Kidney epithelial cell (primary cell): ENCODE measurements at regions not wholly inside any gene's neighbourhood (a gene's known extent, or its start where the extent isn't known, plus 50 kb on each side); places are given as distances from the start of the nearest gene placed in this dataset.

Source experiments
- DNase-seq: peaks from one replicate; pipeline ENCODE4 v3.0.0-alpha.2; 2010; ENCODE audit warnings: low read depth
- H3K27me3 ChIP-seq: 2 replicates; pipeline ENCODE4 v1.6.0; 2011; ENCODE audit warnings: low read length; ENCODE audit not compliant: control insufficient read depth, insufficient read depth
- H3K36me3 ChIP-seq: 2 replicates; pipeline ENCODE4 v1.5.1; 2011; ENCODE audit warnings: low read length; ENCODE audit not compliant: control insufficient read depth, insufficient read depth
- H3K4me3 ChIP-seq: 2 replicates; pipeline ENCODE4 v1.5.1; 2011; ENCODE audit warnings: low read depth, mild to moderate bottlenecking, control low read depth, low read length
- CTCF ChIP-seq: IDR thresholded peaks from 2 replicates; pipeline ENCODE4 v1.5.1; 2011; ENCODE audit warnings: mild to moderate bottlenecking, moderate library complexity, low read length, control low read depth, inconsistent platforms; ENCODE audit not compliant: insufficient read depth, poor library complexity, severe bottlenecking

DNA sequence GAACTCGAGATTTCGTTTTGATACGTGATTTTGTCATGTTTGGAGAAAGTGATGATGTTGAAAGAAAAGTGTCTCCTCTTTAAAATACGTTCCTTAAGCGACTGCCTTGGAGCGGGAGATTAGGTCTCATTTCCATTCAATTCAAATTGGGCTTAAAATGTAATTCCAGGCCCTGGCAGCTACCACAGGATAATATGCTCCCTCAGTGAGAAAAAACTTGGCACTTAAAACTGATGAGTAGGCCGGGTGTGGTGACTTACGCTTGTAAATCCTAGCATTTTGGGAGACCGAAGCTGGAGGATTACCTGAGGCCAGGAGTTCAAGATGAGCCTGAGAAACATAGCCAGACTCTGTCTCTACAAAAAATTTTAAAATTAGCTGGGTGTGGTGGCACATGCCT lies 146.3 kb upstream of the L3MBTL4 start:
- no peak for TF ChIP-seq CTCF
- peaks cover 2% of the 10 kb centered on the region for H3K27me3 ChIP-seq
- H3K36me3 ChIP-seq, result no peaks in the 10 kb centered on the region
- DNase-seq, result no peak
- no peak overlapping the region for H3K4me3 ChIP-seq

- peaks cover 2% of the 10 kb centered on the region for H3K27me3 ChIP-seq
- DNase-seq, result no peak
- no peak overlapping the region for H3K4me3 ChIP-seq
- H3K36me3 ChIP-seq, result no peaks in the 10 kb centered on the region
- no peak for TF ChIP-seq CTCF
These were observed 146.7 kb upstream of the L3MBTL4 start for GRCh38 chr18:6561420-6561861.

DNA sequence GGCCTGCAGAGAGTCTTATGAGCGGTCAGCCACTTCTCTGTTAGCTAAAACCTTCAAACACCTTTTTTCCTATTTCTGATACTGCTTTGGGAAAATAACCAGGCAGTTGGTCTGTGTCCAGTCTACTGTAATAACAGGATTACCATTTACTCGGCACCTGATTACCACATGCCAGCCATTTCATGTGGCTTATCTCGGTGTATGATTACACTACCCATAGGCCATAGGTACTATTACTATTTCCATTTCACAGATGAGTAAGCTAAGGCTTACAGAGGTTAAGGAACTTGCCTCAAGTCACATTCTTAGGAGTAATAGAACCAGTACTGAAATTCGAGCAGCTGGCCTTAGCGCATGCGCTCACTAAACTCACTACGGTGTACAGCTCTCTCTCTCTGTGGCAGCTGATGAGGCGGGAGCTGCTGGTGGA lies 147.2 kb upstream of the L3MBTL4 start:
- TF ChIP-seq CTCF, result no peak
- Histone ChIP-seq H3K4me3 (no peak overlapping the region), H3K36me3 (no peaks in the 10 kb centered on the region), H3K27me3 (peaks cover 2% of the 10 kb centered on the region)
- DNase-seq, result no peak

GRCh38 chr18:6563896-6564295 lies 149.2 kb upstream of the L3MBTL4 start:
- Histone ChIP-seq H3K36me3 (no peaks in the 10 kb centered on the region), H3K4me3 (no peak overlapping the region), H3K27me3 (no peaks in the 10 kb centered on the region)
- TF ChIP-seq CTCF, result no peak
- no peak for DNase-seq

DNA sequence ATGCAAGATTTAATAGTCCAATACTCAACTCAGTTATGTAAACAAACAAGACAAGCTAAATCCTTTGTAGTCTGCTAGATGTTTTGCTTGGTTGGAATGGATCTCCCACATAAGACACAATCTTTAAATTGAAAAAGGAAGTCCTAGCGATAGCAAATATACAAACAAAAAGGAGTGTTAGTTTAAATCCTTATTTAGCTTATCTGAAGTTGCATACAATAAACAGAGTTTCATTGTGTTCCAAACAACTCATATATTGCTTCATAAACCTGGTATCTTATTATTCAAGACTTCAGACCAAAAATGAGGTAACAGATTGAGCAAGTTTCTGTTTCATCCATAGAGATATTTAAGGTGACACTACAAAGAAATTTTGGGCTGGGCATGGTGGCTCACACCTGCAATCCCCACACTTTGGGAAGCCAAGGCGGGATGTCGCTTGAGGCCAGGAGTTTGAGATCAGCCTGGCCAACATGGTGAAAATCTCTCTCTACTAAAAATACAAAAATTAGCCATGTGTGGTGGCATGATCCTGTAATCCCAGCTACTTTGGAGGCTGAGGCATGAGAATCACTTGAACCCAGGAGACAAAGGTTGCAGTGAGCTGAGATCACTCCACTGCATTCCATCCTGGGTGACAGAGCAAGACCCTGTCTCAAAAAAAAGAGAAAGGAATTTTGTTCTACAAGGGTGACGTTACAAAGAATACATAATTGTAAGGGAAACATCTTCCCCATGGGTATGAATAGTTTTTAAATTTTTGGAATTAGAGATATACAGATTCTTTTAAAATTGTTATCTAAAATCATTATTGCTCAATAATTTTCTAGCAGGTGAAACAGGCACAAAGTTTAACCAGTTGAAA lies 150.5 kb upstream of the L3MBTL4 start:
- no peak for DNase-seq
- Histone ChIP-seq H3K27me3 (no peaks in the 10 kb centered on the region), H3K36me3 (no peaks in the 10 kb centered on the region), H3K4me3 (no peak overlapping the region)
- no peak for TF ChIP-seq CTCF

- Histone ChIP-seq H3K27me3 (no peaks in the 10 kb centered on the region), H3K36me3 (no peaks in the 10 kb centered on the region), H3K4me3 (no peak overlapping the region)
- no peak for TF ChIP-seq CTCF
- no peak for DNase-seq
These were observed 151.0 kb upstream of the L3MBTL4 start for GRCh38 chr18:6565815-6566081.
